ENCODE measurements at regions not wholly inside any gene's neighbourhood (a gene's known extent, or its start where the extent isn't known, plus 50 kb on each side); places are given as distances from the start of the nearest gene placed in this dataset.
A peak's percentile ranks its signal among the peaks of the same experiment; 100 is the strongest.
"Not testable (repeated sequence)": the region's sequence is repeated elsewhere in the genome, so short reads cannot be mapped to it uniquely, and the experiment has no call there.

DNA sequence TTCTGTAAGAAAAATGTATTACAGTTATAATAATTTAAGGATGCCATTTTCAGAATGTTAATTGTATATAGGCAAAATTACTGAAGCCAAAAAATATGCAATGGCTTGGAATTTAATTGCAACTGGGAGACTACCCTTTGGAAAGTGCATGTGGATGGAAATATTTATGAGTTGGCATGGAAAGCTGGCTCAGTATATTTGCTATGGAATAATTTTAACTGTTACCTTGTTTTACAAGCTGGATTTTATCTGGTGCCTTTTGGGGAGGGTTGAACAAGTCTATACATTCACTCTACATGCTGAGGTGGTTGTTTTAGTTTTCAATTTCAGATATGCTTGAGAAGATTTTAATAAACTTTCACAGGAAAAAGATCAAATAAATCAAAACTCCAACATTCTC lies 80.9 kb upstream of the ABCB5 start:
- DNase-seq (ENCODE audit: low read depth), result no peak
- TF ChIP-seq, protein P1, sequence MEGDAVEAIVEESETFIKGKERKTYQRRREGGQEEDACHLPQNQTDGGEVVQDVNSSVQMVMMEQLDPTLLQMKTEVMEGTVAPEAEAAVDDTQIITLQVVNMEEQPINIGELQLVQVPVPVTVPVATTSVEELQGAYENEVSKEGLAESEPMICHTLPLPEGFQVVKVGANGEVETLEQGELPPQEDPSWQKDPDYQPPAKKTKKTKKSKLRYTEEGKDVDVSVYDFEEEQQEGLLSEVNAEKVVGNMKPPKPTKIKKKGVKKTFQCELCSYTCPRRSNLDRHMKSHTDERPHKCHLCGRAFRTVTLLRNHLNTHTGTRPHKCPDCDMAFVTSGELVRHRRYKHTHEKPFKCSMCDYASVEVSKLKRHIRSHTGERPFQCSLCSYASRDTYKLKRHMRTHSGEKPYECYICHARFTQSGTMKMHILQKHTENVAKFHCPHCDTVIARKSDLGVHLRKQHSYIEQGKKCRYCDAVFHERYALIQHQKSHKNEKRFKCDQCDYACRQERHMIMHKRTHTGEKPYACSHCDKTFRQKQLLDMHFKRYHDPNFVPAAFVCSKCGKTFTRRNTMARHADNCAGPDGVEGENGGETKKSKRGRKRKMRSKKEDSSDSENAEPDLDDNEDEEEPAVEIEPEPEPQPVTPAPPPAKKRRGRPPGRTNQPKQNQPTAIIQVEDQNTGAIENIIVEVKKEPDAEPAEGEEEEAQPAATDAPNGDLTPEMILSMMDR (IDR thresholded peaks at IDR 0.05; ENCODE audit: insufficient read depth, low read depth, low read length, missing control alignments), result no peak
- H3K4me3 ChIP-seq (ENCODE audit: low read depth, low read length), result no peak overlapping the region

DNA sequence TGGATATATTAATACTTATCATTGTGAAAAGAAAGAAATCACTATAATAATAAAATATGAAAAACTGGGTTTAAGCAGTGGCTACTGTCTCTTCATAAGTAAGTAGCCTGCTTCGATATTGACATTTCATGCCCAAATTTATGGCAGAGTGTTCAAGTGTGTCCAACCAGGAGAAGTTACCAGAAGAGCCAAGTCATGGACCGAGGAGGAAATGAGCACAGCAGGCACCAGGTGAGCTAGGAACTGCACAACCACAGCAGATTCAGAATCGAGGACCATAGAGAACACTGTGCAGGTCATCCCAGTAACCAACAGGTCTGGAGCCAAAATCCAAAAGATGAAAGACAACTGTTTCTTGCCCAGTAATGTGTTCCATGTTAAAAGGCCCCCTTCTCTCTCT lies 79.9 kb upstream of the ABCB5 start:
- TF ChIP-seq, protein P1 (IDR thresholded peaks at IDR 0.05; ENCODE audit: insufficient read depth, low read depth, low read length, missing control alignments), result no peak
- H3K4me3 ChIP-seq (ENCODE audit: low read depth, low read length), result no peak overlapping the region
- no peak for DNase-seq (ENCODE audit: low read depth)

DNA sequence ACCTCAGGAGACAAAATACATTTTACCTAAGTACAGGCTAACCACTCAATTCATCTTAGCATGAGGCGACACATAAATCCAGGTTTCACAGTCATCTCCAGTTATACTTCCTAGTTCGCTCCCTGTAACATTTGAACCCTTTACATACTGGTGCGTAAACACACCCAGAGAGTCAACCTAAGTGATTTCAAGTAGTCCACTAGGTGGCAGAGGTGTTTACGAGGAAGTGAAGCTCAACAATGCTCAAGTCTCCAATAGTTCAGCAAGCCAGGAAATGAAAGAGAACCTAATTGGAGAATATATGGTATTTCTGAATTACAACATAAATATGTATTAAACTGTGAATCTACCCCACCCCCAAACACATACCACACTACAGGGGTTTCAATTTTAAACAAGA lies 76.3 kb upstream of the ABCB5 start:
- DNase-seq (ENCODE audit: low read depth), result no peak
- no peak overlapping the region for H3K4me3 ChIP-seq (ENCODE audit: low read depth, low read length)
- TF ChIP-seq, protein P1 (IDR thresholded peaks at IDR 0.05; ENCODE audit: insufficient read depth, low read depth, low read length, missing control alignments), result peak; percentile 12

DNA sequence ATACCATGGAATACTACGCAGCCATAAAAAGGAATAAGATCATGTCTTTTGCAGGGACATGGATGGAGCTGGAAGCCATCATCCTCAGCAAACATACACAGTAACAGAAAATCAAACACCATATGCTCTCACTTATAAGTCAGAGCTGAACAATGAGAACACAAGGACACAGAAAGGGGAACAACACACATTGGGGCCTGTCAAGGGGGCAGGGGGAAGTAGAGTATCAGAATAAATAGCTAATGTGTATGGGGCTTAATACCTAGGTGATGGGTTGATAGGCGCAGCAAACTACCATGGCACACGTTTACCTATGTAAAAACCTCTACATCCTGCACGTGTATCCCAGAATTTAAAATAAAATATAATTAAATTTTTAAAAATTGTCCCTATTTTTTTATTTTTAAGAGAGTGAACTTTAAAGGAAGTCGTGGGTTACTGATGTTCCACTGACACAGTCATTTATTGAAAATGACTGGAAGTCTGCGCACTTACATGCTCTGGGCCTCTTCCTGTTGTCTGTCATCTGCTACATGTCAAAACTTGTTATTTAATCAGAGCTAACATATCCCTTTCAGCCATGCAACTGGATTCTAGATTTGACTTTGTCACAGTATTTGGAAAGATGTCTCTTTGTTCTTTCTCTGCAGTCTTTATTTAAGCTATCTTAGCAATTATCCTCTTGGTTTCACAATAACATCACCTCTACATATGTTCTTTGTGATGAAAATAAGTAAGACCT lies 73.7 kb upstream of the ABCB5 start:
- TF ChIP-seq, protein P1 (IDR thresholded peaks at IDR 0.05; ENCODE audit: insufficient read depth, low read depth, low read length, missing control alignments), result no peak
- DNase-seq (ENCODE audit: low read depth), result peak; percentile 56
- H3K4me3 ChIP-seq (ENCODE audit: low read depth, low read length), result no peak overlapping the region

DNA sequence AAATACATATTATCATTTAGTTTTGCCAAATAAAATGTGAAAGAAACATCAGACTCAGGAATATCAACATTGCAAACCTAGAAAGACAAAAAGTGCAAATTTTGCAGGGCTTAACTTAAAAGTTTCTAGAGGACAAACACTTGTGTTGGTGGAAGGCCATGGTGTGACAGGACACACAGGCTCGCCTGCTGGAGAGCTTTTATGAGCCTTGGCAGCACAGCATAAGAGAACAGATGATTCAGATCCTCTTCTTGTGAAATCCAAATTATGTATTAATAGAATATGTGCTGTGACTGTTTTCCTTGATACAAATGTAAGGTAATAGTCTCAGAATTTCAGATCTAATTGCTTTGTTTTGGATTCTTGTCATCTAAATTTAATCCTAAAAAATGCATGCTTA lies 72.9 kb upstream of the ABCB5 start:
- no peak overlapping the region for H3K4me3 ChIP-seq (ENCODE audit: low read depth, low read length)
- TF ChIP-seq, protein P1 (IDR thresholded peaks at IDR 0.05; ENCODE audit: insufficient read depth, low read depth, low read length, missing control alignments), result no peak
- DNase-seq (ENCODE audit: low read depth), result no peak

DNA sequence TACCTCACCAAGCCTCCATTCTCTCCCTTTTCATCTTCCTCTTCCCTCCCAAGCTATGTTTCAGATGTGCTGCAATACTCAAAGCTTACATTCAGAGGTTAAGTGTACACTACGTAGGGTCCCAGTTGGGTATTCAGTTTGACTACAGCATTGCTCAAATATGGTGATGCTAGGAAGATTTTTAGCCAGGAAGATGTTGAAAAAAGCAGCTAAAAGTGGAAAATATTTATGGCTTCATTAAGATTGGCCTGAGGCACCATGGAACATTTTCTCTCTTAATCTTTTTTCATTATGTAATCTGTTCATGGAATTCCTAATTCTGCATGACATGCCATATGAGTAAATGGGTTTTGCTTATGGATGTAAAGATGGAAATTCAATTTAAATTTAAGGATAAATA lies 72.0 kb upstream of the ABCB5 start:
- DNase-seq (ENCODE audit: low read depth), result no peak
- TF ChIP-seq, protein P1 (IDR thresholded peaks at IDR 0.05; ENCODE audit: insufficient read depth, low read depth, low read length, missing control alignments), result no peak

DNA sequence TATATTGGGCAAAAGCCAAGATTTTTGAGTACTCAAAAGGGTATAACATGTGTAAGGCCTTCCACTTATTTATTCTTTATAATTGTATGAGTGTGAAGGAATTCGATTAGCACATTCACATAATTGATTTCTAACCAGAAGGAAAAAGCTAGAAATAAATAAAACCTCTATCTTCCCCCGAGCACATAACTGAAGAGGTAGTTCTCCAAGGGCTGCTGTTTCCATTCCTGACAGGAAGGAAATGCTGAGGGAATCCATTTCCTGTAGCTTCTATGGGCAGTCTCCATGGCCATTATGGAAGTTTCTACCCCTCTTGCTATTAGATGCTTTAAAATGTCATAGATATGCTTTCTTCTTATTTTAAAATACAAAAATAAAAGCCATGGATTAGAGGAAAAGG lies 70.5 kb upstream of the ABCB5 start:
- DNase-seq (ENCODE audit: low read depth), result no peak
- H3K4me3 ChIP-seq (ENCODE audit: low read depth, low read length), result no peak overlapping the region
- TF ChIP-seq, protein P1 (IDR thresholded peaks at IDR 0.05; ENCODE audit: insufficient read depth, low read depth, low read length, missing control alignments), result no peak

More for the DNA sequence above, 72.0 kb upstream of the ABCB5 start:
- no peak overlapping the region for H3K4me3 ChIP-seq (ENCODE audit: low read depth, low read length)

DNA sequence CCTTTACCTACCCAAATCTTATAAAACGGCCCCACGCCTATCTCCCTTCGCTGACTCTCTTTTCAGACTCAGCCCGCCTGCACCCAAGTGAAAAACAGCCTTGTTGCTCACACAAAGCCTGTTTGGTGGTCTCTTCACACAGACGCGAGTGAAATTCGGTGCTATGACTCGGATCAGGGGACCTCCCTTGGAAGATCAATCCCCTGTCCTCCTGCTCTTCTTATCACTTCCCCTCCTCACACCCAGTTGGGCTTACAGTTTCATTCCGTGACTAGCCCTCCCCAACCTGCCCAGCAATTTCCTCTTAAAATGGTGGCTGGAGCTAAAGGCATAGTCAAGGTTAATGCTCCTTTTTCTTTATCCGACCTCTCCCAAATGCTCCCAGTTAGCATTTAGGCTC lies 68.5 kb upstream of the ABCB5 start:
- not testable (repeated sequence) for DNase-seq (ENCODE audit: low read depth); H3K4me3 ChIP-seq (ENCODE audit: low read depth, low read length)
